HepG2 (cell line): ENCODE measurements at regions not wholly inside any gene's neighbourhood (a gene's known extent, or its start where the extent isn't known, plus 50 kb on each side); places are given as distances from the start of the nearest gene placed in this dataset.

Source experiments
- ATAC-seq: fragments of 200-7000 bp; cut with Tn5 transposase; 3 replicates; pipeline ENCODE4 v1.9.1; 2020; ENCODE audit warnings: mild to moderate bottlenecking, moderate library complexity
- BruUV-seq: library from RNA; stranded (reverse); fragments of 400-500 nt; replicated peaks from 2 replicates; lab custom pipeline; 2021; lab: Mats Ljungman, UMichigan
- CTCF ChIA-PET: fragments of 300-600 bp; formaldehyde crosslinking; extraction: SDS; loops from one replicate; lab custom pipeline; 2021; ENCODE audit warnings: low total read pairs, inconsistent platforms, low intra/inter-chr PET ratio; lab: Yijun Ruan, JAX
- POLR2A ChIA-PET: fragments of 350-600 bp; sonication (Branson Sonifier 250); formaldehyde crosslinking; loops from one replicate; lab custom pipeline; 2020; ENCODE audit warnings: antibody characterized with exemption, inconsistent platforms; lab: Yijun Ruan, JAX
- DNase-seq: peaks from one replicate; pipeline ENCODE4 v3.0.0-alpha.2; 2015; ENCODE audit warnings: low spot score
- FAIRE-seq: peaks from 3 replicates; lab custom pipeline; 2011; peaks lifted over from hg19 to GRCh38; lab: Jason Lieb, UNC
- H2AFZ ChIP-seq: one replicate; pipeline ENCODE4 v1.6.1; 2011; ENCODE audit warnings: low read length, inconsistent platforms
- H3K27ac ChIP-seq: fragments of 300-600 bp; 3 replicates; pipeline ENCODE4 v1.8.0; 2011; ENCODE audit warnings: mixed run types, mild to moderate bottlenecking, mixed read lengths, low read length, inconsistent platforms; ENCODE audit not compliant: insufficient read depth; ENCODE audit errors: extremely low read length
- H3K27me3 ChIP-seq, 2 experiments: fragments of 200-600 bp in 1 of 2; 2 replicates in 1 of 2; 3 replicates in 1 of 2; pipeline versions ENCODE4 v1.6.0 to v1.8.0; 2011; ENCODE audit warnings: low read length in 2 of 2, mild to moderate bottlenecking in 2 of 2, moderate library complexity in 2 of 2, inconsistent platforms in 1 of 2; ENCODE audit not compliant: insufficient read depth in 2 of 2, control insufficient read depth in 1 of 2
- H3K36me3 ChIP-seq, 2 experiments: fragments of 200-600 bp in 1 of 2; replicated peaks in 1 of 2; 2 replicates in 1 of 2; 3 replicates in 1 of 2; pipeline versions ENCODE4 v1.5.1 to v1.8.0; 2011; ENCODE audit warnings: low read length in 2 of 2, inconsistent platforms in 1 of 2; ENCODE audit not compliant: insufficient read depth in 2 of 2, control insufficient read depth in 1 of 2
- H3K4me1 ChIP-seq: 2 replicates; pipeline ENCODE4 v1.5.1; 2012; ENCODE audit warnings: low read length, inconsistent platforms; ENCODE audit not compliant: insufficient read depth
- H3K4me2 ChIP-seq: 2 replicates; pipeline ENCODE4 v1.6.0; 2011; ENCODE audit warnings: low read depth, low read length, inconsistent platforms
- H3K4me3 ChIP-seq, 3 experiments: fragments of 200-600 bp in 1 of 3; sonication (generic), shearing (Covaris generic) in 1 of 3; replicated peaks in 1 of 3; 2 replicates each; pipeline ENCODE4 v1.5.1; 2011 to 2016; ENCODE audit warnings: low read length in 3 of 3, inconsistent platforms in 2 of 3, low read depth in 2 of 3, mild to moderate bottlenecking in 2 of 3, control low read depth in 1 of 3, mixed read lengths in 1 of 3; ENCODE audit not compliant: insufficient read depth in 1 of 3
- H3K79me2 ChIP-seq: one replicate; pipeline ENCODE4 v1.6.1; 2011; ENCODE audit warnings: low read length, inconsistent platforms; ENCODE audit not compliant: insufficient read depth
- H3K9ac ChIP-seq: 2 replicates; pipeline ENCODE4 v1.6.0; 2011; ENCODE audit warnings: mild to moderate bottlenecking, low read depth, low read length, inconsistent platforms; ENCODE audit not compliant: insufficient read depth
- H3K9me3 ChIP-seq: 2 replicates; pipeline ENCODE4 v1.5.1; 2012; ENCODE audit warnings: mild to moderate bottlenecking, low read length
- H4K20me1 ChIP-seq: 2 replicates; pipeline ENCODE4 v1.6.0; 2011; ENCODE audit warnings: inconsistent platforms, mild to moderate bottlenecking, low read length, moderate library complexity; ENCODE audit not compliant: insufficient read depth
- ATF7-NPFF ChIP-seq: sonication (generic); formaldehyde crosslinking; IDR thresholded peaks from 2 replicates; pipeline ENCODE4 v1.8.1; 2023; ENCODE audit warnings: mild to moderate bottlenecking, low read depth, missing genetic modification reagents, moderate library complexity
- CCAR2 ChIP-seq: fragments of 200-400 bp; formaldehyde crosslinking; optimal IDR thresholded peaks from 2 replicates; pipeline ENCODE3; 2018; ENCODE audit warnings: low read depth, mild to moderate bottlenecking, low read length, moderate library complexity
- MED13 ChIP-seq: sonication (generic); formaldehyde crosslinking; IDR thresholded peaks from 2 replicates; pipeline ENCODE4 v1.5.0; 2020; ENCODE audit warnings: missing genetic modification reagents
- POLR2G ChIP-seq: fragments of 200-400 bp; formaldehyde crosslinking; IDR thresholded peaks from 2 replicates; pipeline ENCODE4 v1.6.1; 2018; ENCODE audit warnings: mild to moderate bottlenecking, low read depth, low read length, moderate library complexity
- SP5 ChIP-seq: IDR thresholded peaks from 2 replicates; pipeline ENCODE4 v1.6.1; 2016; ENCODE audit warnings: low read depth, borderline replicate concordance
- TBP ChIP-seq: sonication (generic); formaldehyde crosslinking; IDR thresholded peaks from 2 replicates; pipeline ENCODE4 v1.5.0; 2020; ENCODE audit warnings: missing genetic modification reagents
- TCF7 ChIP-seq: sonication (generic); IDR thresholded peaks from 2 replicates; pipeline ENCODE4 v1.6.1; 2016; ENCODE audit warnings: antibody characterized with exemption, low read depth
- ZNF460 ChIP-seq: sonication (generic); formaldehyde crosslinking; IDR thresholded peaks from 2 replicates; pipeline ENCODE4 v1.5.1; 2020; ENCODE audit warnings: missing genetic modification reagents, mild to moderate bottlenecking, borderline replicate concordance
- ZNF563 ChIP-seq: sonication (generic); formaldehyde crosslinking; IDR thresholded peaks from 2 replicates; pipeline ENCODE4 v1.8.0; 2022; ENCODE audit warnings: mild to moderate bottlenecking, moderate library complexity, missing genetic modification reagents
- ZNF772 ChIP-seq: sonication (generic); formaldehyde crosslinking; IDR thresholded peaks from 2 replicates; pipeline ENCODE4 v1.5.0; 2020; ENCODE audit warnings: mild to moderate bottlenecking, missing genetic modification reagents
- ZNF782 ChIP-seq: sonication (generic); formaldehyde crosslinking; IDR thresholded peaks from 2 replicates; pipeline ENCODE4 v1.4.0; 2020; ENCODE audit warnings: missing genetic modification reagents, mild to moderate bottlenecking, borderline replicate concordance
- ZNF788 ChIP-seq: sonication (generic); formaldehyde crosslinking; IDR thresholded peaks from 2 replicates; pipeline ENCODE4 v1.5.0; 2020; ENCODE audit warnings: mild to moderate bottlenecking, missing genetic modification reagents, borderline replicate concordance
- WGBS: methylation state at CpG from one replicate; pipeline ENCODE4 v1.1.6; 2017; ENCODE audit warnings: low lambda C conversion rate; 5-methylcytosine and 5-hydroxymethylcytosine counted together
- in situ Hi-C: cut with HindIII; loops from 2 replicates; pipeline ENCODE4 v1.10.0; 2017; ENCODE audit warnings: low pct_unique_long_range_greater_than_20kb; ENCODE audit not compliant: extremely low pct_ligation_motif_present
- intact Hi-C: fragments of 100-400 bp; cut with micrococcal nuclease; formaldehyde crosslinking; loops from one replicate; pipeline ENCODE4 v1.10.0; 2022; ENCODE audit not compliant: unreplicated experiment
- TF ChIP-seq, protein P1 (sequence below): sonication (generic); formaldehyde crosslinking; IDR thresholded peaks from 2 replicates; pipeline ENCODE4 v1.9.0; 2021; ENCODE audit warnings: missing genetic modification reagents, mild to moderate bottlenecking, borderline replicate concordance
- TF ChIP-seq, protein P2 (sequence below): sonication (generic); formaldehyde crosslinking; IDR thresholded peaks from 2 replicates; pipeline ENCODE4 v1.5.0; 2020; ENCODE audit warnings: missing genetic modification reagents, mild to moderate bottlenecking, borderline replicate concordance

DNA sequence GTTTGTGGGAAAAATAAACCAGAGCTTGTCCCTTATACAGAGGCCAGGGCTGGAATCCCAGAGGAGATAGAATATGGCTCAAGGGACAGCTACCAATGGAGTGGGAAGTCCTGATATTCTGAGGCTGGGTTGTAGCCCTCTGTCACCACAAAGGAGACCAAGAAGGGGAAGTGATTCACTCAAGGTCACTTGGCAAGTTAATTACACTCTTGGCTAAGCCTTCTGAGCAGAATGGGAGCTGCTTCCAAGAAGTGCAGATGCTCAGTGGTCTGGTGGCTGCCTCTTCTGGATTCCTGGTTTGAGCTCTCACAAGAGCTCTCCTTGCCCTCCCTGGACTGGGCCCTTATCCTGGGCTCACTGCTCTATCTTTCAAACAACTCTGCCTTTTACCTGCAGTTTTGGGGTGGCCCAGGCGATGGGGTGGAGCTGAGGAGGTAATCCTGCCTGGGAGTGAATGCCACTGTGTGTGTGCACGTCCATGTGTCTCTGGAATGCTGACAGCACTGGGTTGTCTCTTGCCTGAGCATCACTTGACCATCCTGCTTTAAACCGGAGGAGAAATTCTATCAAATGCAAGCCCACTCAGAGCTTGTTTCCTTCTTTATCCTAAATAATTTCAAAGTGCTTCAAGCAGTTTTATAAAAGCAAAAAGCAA lies 168.2 kb downstream of the KCNS3 start (continued):
- TF ChIP-seq ZNF772, result no peak
- no peak for TF ChIP-seq ZNF563 (CRISPR knock-in tag)
- TF ChIP-seq ATF7-NPFF, result no peak
- TF ChIP-seq ZNF460 (CRISPR knock-in tag), result no peak
- TF ChIP-seq TBP (CRISPR knock-in tag), result no peak
- TF ChIP-seq, protein P1, sequence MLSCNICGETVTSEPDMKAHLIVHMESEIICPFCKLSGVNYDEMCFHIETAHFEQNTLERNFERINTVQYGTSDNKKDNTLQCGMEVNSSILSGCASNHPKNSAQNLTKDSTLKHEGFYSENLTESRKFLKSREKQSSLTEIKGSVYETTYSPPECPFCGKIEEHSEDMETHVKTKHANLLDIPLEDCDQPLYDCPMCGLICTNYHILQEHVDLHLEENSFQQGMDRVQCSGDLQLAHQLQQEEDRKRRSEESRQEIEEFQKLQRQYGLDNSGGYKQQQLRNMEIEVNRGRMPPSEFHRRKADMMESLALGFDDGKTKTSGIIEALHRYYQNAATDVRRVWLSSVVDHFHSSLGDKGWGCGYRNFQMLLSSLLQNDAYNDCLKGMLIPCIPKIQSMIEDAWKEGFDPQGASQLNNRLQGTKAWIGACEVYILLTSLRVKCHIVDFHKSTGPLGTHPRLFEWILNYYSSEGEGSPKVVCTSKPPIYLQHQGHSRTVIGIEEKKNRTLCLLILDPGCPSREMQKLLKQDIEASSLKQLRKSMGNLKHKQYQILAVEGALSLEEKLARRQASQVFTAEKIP (CRISPR knock-in tag), result no peak
- TF ChIP-seq POLR2G, result no peak
- no peak for TF ChIP-seq SP5 (CRISPR knock-in tag)

DNA sequence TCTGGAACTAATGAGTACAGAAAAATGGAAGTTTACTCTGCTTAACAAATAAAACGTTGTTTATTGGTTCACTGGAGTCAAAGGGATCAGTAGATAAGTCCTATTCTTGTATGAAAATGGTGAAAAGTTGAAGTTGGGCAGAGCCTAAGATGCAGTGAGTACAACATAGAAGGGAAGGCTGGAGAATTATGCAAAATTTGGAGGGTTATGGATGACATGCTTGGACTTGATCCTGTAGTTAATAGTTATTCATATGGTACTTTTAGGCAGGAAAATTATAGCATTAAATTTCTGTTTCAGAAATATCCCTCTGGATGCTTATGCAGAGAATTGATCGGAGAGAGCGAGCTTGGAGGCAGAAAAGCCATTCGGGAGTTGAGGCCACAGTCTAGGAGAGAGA lies 167.6 kb downstream of the KCNS3 start:
- Histone ChIP-seq H3K4me3 (no peak overlapping the region), H3K9ac (no peak overlapping the region), H3K27ac (no peak overlapping the region), H4K20me1 (no peaks in the 10 kb centered on the region), H3K27me3 (0 out of 5 replicates have a peak, but pooled peaks cover 0 to 4% of the 10 kb centered on the region in 2 experiments), H2AFZ (no peak overlapping the region), H3K9me3 (no peaks in the 10 kb centered on the region), H3K36me3 (no peaks in the 10 kb centered on the region), H3K4me2 (no peak overlapping the region), H3K79me2 (no peaks in the 10 kb centered on the region), H3K4me1 (no peaks in the 10 kb centered on the region)
- DNase-seq, result no peak
- under 1% methylated on average over 4 of the region's 4 CpGs for WGBS
- in situ Hi-C loops, result no loop called here
- no peak for ATAC-seq
- ChIA-PET CTCF (no interaction called here), POLR2A (no interaction called here)
- intact Hi-C loops, result no loop called here
- no peak for FAIRE-seq
- BruUV-seq, result no TSS peak
- TF ChIP-seq ZNF782 (no peak), MED13 (CRISPR knock-in tag) (no peak), TCF7 (no peak), CCAR2 (no peak), ZNF788 (no peak)
- TF ChIP-seq, protein P2, sequence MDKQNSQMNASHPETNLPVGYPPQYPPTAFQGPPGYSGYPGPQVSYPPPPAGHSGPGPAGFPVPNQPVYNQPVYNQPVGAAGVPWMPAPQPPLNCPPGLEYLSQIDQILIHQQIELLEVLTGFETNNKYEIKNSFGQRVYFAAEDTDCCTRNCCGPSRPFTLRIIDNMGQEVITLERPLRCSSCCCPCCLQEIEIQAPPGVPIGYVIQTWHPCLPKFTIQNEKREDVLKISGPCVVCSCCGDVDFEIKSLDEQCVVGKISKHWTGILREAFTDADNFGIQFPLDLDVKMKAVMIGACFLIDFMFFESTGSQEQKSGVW (CRISPR knock-in tag), result no peak
